HG02798 (cell line): ENCODE measurements at regions not wholly inside any gene's neighbourhood (a gene's known extent, or its start where the extent isn't known, plus 50 kb on each side); places are given as distances from the start of the nearest gene placed in this dataset.

Experiments used
- ATAC-seq: cut with Tn5 transposase; IDR thresholded peaks from one replicate; pipeline ENCODE4 v1.9.1; 2021; ENCODE audit warnings: mild to moderate bottlenecking; ENCODE audit not compliant: unreplicated experiment, poor library complexity

DNA sequence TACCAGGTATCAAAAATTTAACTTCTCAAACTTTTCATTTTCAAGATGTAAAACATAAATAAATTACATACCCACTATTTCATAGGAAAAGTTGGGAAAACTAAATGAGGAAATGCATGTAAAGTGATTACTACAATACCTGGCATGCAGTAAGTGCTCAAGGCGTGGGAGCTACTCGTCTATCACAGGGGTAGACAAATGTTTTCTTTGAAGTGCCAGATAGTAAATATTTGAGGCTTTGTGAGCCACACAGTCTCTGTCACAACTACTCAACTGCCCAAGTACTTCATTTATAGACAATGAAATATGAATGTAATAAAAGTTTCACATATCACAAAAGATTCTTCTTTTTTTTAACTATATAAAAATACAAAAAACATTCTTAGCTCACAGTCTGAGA lies 96.4 kb upstream of the PCGF5 start:
- no peak for ATAC-seq

DNA sequence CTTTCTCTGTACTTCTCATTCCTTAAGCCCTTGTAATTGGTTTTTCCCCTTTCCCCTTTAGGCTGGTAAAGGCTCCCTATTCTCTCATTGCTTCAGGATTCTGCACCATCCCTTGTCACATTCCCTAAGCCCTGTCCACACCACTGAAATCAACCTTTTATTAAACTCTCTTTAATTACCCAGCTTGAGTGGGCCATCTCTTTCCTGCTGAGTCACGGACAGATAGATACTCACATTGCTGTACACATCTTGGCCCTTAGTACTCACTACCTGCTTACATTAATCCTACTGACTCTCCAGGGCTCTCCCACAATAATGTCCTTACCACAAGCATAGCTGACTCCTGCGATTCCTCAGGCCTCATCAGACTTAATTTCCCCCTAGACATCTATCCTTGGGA lies 94.0 kb upstream of the PCGF5 start:
- ATAC-seq: no peak

DNA sequence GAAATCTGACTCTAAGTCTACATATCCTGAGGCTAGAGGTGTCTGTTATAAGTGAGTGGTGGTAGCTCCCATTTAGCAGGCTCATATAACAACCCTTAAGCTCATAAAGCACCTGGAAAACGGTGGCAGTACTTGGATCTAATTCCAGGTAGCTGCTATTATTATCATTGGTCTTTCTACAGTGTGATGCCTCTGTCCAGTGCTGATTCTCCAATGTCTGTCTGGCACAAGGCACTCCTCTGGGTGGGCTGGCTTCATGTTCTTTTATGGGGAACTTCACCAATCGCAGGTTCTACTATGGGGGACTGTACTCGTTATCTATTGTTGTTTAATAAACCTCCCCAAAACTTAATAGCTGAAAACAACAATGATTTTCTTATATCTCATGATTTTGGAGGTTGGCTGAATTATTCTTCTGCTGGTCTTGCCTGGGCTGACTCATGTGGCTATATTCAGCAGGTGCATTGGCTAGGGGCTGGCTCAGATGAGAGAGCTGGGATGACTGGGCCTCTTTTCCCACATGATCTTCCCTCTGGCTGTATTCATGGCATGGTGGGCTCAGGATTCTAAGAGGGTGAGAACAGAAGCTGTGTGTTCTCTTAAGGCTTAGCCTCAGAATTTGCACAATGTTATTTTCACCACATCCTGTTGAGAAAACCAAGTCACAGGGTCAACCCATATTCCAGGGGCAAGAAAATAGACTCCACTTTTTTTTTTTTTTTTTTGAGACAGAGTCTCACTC lies 93.0 kb upstream of the PCGF5 start:
- ATAC-seq: no peak

DNA sequence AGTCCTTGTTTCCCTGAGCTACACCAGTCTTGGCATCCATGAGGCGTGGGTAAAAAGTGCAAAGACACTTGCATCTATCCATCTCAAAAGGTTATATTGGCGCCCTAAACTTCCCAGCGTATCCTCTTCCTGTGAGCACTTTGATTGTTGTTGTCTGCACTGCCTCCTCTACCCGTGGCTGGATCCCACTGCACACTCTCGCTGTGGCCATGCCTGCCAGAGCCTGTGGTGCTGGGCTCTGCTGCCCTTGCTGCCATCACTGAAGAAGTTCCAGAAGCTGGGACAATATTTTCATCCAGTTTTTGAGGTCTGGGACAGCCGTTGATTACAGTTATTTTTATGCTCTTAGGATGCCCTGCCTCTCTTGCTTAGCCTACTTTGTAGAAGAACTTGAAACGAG lies 85.3 kb upstream of the PCGF5 start:
- no peak for ATAC-seq

DNA sequence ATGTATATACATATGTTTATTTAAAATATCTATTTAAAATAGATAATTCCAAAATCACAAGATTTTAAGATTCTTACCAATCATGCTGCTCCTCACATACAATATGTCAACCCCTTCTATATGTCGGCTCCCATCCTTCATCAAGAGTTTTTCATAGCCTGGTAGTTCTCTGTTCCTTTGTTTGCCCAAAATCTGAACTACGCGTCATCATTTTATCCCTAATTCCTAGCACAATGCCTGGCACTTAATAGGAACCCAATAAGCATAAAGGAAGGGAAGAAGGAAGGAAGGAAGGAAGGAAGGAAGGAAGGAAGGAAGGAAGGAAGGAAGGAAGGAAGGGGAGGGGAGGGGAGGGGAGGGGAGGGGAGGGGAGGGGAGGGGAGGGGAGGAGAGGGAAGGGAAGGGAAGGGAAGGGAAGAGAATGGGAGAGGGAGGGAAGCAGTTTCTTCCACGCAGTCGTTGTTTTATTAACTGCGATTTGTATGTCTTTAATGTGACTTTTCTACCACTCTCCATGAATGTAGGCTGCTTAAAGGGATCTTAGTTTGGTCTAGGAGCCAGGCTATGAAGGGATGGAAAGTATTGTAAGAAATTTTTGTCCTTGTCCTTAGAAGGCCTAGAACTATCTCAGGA lies 83.3 kb upstream of the PCGF5 start:
- no peak for ATAC-seq

DNA sequence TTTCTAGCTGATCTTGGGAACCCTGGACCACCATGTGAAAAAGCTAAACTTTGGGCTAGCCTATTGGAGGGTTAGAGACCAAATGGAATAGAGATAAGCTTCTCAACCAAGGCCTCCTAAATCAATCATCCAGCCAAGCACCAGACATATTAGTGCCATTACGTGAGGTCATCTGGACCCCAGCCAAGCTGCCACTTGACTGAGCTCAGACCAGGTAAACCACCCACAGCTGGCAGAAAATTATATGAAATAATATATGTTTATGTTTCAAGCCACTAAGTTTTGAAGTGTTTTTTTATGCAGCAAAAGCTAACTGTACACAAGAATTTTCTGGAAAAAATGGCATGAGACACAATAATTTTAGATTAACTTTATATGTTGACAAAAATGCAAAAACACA lies 82.6 kb upstream of the PCGF5 start:
- ATAC-seq: no peak

DNA sequence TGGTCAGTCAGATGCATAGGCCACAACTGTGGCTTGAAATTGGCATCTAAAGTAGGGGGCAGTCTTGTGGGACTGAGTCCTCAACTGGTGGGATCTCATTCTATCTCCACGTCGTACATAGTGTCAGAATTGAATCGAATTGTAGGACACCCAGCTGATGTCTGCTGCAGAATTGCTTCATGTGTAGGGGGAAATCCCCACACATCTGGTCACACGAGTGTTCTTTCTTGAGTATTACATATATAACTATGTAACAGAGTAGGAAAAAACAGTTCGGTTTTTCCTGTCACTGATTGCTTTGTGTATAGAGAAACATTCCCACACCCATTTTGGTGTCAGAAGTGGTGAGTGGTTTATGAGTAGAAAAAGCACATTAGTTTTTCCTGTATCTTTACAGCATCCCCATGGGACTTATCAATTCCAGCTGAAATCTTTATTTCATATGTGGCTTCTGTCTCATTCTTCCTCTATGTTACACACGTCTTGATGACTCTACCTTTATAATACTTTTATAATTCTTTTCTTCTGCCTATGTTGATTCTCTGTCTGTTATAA lies 79.4 kb upstream of the PCGF5 start:
- ATAC-seq: no peak

DNA sequence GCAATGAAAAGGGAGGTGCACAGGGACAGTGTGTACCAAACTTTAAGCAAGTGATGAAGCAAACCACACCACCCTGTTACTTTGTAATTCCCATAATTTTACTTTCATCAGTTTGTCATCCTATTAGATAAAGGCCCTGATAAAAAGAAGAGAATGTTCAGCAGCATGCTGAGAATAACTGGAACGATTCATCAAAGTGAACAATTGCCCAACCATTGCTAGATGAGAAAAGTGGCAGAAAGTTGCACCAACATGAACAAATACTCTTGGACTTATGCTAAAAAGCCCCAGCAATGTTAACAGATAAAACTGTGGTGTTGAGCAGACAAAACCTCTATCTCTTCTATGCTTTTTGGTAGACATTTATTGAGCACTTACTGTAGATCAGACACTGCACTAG lies 75.5 kb upstream of the PCGF5 start:
- ATAC-seq: no peak

DNA sequence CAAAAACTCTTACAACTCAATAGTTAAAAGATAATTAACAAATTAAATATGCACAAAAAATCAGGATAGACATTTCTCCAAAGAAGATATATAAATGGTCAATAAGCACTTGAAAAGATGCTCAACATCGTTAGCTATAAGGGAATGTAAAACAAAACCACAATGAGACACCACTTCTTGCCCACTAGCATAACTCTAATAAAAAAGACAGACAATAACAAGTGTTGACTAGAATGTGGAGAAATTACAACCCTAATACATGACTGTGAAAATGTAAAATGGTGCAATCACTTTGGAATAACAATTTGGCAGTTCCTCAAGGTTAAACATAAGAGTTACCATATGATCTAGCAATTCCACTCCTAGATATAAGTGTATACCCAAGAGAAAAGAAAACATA lies 74.3 kb upstream of the PCGF5 start:
- ATAC-seq: no peak

DNA sequence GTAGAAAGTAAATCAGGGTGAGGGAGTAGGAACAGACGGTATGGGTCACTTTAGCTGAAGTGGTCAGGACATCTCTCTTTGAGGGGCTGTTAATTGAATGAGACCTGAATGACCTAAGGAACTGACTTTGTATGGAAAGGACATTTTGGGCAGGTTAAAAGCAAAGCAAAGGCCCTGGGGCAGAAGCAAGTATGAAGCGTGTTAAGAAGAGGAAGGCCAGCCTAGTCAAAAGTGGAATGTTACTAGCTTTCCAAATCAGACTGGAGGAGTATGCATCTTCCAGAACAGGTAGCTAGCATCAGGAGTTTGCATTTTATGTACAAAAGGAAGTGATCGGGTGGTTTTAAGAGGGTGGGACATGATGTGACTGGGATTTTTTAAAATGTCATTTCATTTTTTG lies 70.9 kb upstream of the PCGF5 start:
- no peak for ATAC-seq

DNA sequence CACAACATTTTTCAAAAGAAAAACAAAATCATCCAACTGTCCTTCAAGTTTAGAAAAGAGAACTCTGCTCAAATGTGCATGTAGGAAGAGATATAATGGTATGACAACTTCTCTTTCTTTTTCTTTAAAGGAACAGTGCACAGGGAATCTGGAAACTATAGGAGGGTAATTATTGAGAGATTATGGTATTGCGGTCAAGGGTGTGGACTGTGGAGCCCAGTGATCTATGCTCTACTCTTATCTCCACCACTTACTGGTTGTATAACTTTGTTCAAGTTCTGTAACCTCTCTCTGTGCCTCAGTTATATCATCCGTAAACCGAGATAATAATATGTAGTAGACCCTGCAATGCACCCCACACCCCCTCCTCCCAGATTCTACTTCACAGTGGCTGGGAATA lies 69.8 kb upstream of the PCGF5 start:
- ATAC-seq: no peak

DNA sequence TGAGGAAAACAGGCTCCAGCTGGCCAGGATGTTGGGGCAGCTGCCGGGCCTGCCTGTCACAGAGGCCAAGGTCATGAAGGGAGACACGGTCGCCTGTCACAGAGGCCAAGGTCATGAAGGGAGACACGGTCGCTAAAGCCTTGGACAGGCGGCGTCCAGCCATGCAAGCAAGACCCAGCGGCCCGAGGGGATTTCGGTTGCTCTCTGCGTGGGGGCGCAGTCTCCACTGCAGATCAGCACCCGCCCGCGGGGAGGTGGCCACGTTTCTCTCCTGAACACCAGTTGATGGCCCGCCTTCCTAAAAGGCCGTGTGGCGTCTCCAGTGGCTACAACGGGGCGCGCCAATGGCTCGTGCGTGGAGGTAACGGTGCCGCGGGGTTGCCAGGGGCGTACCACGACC lies 67.0 kb upstream of the PCGF5 start:
- ATAC-seq: no peak

DNA sequence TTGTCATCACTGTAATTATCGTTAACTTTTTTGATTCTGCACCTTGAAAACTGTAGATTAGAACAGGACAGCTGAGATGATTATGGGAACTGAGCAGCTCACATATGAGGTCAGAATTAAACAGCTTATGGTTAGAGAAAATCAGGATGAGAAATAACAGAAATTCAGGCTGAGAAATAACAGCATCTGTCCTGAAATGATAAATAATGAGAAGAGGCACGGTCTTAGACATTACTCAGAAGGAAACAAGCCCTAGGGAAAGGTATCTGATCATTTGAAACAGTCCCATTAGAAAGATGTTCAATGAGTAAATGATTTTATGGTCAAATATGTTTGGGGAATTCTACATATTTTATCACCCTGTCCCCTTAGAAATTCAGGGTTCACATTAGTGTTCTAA lies 65.6 kb upstream of the PCGF5 start:
- no peak for ATAC-seq

DNA sequence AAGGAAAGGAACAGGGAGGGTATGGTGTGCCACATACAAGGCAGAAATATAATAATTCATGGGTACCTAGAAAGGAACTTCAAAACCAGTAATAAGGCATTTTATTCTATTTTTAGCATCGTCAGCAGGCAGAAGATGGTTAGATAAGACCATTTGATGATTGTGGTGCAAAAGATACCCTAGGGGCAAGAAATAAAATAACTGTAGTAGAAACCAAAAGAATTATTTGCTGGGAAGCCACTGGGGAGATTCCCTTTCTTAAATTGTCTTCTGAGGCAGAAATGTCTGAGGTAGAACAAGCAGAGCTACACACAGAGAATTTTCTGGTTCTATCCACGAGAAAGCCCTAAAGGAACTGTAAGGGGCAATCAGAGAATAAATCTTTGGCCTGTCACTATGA lies 64.3 kb upstream of the PCGF5 start:
- no peak for ATAC-seq

DNA sequence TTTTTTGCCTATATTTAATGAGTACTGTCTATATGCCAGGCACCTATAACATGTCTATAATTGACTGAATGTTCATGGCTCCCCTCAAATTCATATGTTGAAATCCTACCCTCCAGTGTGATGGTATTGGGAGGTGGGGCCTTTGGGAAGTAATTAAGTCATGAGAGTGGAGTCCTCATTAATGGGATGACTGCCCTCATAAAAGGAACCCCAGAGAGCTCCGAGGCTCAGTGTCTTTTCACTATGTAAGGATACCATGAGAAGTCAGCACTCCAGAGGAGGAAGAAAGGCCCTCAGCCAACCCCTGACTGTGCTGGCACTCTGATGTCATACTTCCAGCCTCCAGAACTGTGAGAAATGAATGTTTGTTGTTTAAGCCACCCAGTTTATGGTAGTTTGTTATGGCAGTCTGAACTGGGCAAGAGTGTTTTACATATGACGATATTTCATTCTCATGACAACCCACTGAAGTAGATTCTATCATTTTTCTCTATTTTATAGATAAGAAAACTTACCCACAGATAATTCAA lies 61.1 kb upstream of the PCGF5 start:
- ATAC-seq: no peak

DNA sequence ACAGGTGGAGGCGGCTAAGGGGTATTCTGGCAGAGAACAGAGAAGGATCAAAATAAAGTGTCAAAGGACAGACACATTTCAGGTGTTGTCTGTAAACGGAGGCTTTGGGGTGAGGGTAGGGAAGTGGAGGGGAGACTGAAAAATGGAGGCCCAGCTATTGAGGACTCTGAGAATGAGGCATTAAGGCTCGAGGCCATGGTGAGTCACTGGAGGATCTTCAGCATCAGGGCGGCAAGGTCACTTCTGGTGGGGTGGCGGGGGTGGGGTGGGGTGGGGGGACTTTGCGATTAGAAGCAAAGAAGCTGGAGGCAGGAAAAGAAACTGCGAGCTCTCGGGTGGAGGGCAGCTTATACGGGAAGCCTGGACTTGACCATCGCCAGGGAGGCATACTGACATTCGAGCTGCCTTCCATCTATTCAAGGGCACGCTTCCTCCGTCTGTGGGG lies 58.4 kb upstream of the PCGF5 start:
- no peak for ATAC-seq

DNA sequence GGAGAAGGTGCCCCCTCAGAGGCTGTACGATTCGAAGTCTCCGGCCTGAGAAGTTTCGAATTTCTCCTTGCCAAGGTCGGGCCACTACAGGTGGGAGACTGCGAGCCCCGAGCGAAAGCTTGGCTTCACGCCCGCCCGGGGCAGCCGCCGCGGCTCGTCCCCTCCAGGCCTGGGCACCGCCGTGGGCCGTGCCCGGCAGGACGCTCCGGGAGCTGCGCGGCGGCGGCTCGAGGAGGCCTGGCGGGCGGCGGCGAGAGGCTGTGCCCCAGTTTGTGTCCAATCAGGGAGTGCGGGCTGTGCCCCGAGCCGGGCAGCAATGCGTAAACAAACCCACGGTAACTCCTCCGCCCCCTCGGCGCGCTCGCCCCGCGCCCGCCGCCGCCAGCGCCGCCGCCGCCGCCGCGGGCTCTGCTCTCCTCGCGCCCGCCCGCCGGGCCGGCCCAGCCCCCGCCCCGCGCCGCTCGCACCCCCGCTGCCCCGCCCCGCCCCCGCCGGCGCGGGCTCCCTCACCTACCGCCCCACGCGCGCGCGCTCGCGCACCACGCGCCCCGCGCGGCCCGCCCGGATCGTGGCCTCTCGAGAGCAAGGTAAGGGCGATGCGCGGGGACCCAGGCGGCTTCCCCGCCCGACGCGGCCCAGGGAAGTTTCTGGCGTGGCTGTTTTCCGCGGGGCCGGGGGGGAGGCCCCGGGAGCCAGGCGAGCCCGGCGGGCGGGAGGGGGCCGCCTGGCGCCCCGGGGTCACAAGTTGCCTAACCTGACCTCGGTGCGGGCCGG lies 57.8 kb upstream of the PCGF5 start:
- peak; percentile 72 for ATAC-seq

DNA sequence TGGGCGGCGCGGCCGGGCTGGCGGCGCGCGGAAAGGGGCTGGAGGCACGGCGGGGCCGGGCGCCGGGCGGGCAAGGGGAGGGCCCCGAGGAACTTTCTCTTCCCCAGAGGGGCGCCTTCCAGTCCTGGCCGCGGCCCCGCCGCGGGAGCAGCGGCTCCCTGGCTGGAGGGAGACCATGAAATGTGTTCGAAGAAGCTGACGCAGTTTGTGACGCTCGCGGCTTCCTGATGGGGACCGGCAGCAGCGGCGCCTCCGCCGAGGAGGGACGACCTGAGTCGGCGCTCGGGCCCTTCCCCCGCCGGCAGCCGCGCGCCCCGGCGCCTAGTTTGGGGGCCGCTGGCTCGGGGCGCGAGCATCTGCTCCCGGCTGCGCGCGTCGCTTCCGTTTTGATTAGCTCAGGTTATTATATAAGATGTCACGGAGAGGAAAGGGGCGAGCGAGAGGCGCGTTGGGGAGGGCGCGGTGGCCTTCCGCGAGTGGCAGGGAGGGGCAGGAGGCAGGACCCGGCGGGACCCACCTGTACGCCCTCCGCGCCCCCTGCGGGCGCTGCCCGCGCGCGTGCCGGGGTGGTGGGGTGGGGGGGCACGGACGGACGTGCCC lies 57.1 kb upstream of the PCGF5 start:
- peak; percentile 53 for ATAC-seq

DNA sequence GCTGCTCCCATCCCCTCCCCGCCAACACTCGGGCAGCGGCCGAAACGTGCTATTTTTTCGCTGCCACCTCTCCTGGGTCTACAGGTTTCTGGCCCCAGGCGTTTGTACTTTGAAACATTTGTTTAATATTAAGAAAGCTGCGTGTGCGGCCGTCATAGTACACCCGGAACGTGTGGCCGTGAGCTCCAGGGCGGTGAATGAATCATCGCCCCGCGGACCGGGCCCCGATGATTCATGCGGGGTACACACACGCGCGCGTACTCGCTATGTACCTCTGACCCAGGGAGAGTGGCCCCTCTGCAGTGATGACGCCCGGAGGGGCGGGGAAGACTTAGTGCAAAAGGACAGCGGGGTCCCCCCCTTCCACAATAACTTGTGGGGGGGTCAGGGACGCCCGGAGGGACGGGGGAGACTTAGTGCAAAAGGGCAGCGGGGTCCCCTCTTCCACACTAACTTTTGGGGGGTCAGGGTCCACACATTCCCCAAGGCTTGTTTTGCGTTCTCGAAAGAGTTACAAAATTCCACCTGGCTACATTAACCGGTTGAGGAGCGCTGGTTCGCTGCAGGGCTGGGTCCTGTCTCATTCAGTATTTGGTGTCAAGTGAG lies 56.5 kb upstream of the PCGF5 start:
- peak; percentile 11 for ATAC-seq

DNA sequence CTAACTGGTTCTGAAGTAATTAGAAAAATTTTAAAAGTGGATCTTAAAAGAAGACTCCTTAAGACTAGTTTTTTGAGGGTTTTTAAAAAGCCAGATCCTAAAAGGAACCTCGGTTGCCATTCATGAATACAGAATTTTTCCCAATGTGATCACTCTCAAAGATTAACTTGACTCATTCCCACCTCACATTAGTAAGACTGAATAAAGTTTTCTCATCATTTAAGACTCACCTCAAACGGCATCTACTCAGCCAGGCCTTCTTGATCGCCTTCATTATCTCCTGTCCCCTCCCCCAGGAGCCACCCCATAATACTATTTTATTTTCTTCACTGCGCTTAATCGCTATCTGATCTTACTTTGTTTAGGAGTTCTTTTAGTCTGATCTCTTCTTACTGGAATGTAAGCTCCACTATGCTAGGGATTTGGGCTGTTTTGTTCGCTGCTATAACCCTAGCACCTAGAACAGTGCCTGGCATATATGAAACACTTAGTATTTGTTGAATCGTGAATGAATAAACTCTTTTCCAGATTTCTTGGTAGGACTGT lies 55.9 kb upstream of the PCGF5 start:
- no peak for ATAC-seq
